HG03159 (cell line): ENCODE measurements at regions not wholly inside any gene's neighbourhood (a gene's known extent, or its start where the extent isn't known, plus 50 kb on each side); places are given as distances from the start of the nearest gene placed in this dataset.

Experiments used
- ATAC-seq: cut with Tn5 transposase; IDR thresholded peaks from one replicate; pipeline ENCODE4 v1.9.1; 2021; ENCODE audit warnings: mild to moderate bottlenecking, moderate library complexity; ENCODE audit not compliant: unreplicated experiment

- no peak for ATAC-seq
Observed at GRCh38 chr1:221335161-221336101, 406.5 kb downstream of the DUSP10 start.

GRCh38 chr1:221336126-221336525 is 405.8 kb downstream of the DUSP10 start:
- ATAC-seq = no peak

DNA sequence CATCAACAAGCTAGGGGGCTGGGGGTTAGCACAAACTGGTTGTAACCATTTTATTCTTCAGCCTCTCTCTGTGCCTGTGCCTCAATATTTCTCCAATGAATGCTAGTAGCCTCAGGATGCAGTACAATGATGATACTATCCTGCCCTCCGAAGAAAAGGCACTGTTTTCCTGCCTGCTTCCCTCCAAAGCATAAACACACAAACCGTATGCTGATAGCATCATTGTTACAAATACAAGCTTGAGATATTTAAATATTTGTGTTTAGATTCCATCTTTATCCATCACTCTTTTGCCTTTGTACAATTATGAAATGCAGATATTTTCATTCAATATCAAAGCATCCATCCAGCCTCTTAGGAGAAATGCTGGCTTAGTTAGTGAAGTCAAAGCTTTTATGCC is 404.8 kb downstream of the DUSP10 start:
- ATAC-seq = no peak

DNA sequence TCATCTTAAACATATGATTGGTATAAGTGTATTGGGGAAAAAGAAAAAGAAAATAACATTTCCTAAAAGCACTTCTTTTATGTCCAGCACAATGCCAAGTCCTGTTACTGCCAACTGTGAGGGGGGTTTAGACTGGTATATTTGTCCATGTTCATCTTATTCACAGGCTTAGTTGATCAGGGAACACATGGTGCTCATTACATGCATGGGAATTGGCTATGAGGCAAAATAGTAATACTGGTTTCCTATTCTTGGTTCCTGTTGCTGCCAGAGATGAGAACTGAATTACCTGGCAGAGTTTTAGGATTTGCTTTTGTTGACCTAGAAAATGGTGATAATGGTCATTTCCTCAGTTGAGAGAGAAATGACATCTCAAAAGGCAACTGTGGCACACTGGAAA is 398.8 kb downstream of the DUSP10 start:
- no peak for ATAC-seq

DNA sequence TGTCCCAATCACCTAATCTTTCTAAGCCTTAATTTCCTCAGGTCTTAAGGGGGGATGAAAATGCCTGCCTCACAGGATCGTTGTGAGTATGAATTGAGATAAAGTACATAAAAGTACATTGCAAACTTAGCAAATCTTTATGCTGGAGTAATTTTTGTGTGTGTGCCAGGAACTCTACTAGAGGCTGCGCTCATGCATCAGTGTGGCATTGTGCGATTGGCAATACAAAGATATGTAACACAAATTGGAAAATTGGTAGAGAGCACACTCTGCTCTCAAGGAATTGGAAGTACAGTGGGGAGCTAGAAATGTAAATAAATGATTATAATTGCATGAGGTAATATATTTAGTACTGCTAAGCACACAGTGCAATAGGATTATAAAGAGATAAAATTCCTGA is 398.3 kb downstream of the DUSP10 start:
- no peak for ATAC-seq

- no peak for ATAC-seq
Observed at GRCh38 chr1:221344693-221345092, 397.2 kb downstream of the DUSP10 start.

DNA sequence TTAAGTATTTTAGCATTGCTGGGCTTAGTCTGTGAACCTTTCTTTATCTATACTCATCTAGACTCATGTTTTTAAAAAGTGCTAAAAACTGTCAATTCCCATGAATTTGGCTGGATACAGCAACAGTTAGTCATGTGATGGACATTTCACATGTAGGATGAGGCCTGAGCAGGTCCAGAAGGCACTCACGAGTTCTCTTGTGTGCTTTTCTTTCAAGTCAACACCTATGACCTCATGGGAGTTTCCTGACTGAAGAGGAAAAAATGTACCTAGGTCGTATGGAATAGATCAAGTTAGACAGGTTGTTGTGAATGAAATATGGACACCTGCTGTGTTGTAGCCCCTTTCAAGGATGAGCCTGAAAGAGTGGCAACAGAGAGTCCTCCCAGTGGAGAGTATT is 394.2 kb downstream of the DUSP10 start:
- ATAC-seq = no peak

DNA sequence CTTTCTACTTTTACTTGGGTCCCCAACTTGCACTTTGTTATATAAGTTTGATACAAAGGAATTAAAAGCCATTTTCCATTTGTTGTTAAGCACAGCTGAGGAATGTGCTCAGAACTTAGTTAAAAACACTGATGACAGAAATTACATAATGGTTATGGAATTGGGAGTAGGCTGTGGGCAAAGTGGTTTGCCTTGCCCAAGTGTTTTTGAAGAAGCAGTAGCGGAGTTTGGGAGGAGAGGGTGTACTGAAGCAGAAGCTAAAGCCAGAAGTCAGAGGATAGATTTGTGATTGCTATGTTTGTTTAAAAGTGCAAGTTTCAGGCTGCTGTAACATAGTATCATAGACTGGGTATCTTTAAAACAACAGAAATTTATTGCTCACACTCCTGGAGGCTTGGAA is 391.8 kb downstream of the DUSP10 start:
- ATAC-seq = no peak

DNA sequence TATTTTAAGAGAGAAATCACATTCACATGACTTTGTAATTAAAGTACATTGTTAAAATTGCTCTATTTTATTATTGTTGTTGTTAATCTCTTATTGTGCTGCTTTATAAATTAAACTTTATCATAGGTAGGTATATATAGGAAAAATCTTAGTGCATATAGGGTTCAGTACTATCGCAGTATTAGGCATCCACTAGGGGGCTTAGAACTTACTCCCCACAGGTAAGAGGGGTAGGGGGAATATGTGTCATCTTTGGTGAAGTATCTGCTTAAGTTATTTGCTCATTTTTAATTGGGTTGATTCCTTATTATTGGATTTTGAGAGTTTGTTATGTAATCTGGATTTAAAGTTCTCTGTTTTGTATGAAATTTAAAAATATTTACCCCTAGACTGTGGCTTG is 385.2 kb downstream of the DUSP10 start:
- no peak for ATAC-seq

DNA sequence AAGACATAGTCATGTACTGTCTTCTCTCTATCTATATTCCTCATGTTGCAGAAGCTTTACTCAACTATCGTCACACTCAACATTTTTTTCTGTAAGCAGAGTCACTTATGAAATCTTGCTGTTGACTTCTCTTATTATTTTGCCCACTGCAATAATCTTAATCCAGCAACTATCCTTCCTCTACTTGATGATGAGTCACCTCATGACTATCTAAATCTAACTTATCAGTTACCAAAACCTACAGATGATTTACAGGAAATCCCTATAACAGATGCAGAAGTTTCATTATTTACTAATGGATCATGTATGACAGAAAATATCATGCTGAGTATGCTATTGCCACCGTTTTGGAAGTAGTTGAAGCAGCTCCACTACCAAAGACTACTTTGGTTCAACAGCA is 378.9 kb downstream of the DUSP10 start:
- ATAC-seq = peak; percentile 66

- no peak for ATAC-seq
Observed at GRCh38 chr1:221366495-221367110, 375.3 kb downstream of the DUSP10 start.

GRCh38 chr1:221371705-221372104 is 370.2 kb downstream of the DUSP10 start:
- no peak for ATAC-seq

DNA sequence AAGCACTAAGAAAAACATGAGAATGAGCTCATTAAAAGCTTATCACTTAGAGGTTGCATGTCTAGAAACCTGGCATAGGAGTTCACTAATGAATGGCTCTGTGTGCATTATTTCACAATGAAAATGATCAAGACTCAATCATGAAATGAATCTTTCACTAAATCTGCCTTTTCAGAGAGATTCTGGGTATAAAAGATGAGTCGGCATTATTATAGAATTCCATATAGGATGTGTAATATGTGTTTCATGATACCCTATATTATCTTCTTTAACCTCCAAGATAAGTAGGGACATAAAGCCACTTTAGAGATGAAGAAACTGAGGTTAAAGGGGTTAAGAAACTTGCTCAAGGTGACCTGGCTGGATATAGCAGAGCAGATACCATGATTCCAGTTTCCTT is 368.1 kb downstream of the DUSP10 start:
- ATAC-seq = no peak

DNA sequence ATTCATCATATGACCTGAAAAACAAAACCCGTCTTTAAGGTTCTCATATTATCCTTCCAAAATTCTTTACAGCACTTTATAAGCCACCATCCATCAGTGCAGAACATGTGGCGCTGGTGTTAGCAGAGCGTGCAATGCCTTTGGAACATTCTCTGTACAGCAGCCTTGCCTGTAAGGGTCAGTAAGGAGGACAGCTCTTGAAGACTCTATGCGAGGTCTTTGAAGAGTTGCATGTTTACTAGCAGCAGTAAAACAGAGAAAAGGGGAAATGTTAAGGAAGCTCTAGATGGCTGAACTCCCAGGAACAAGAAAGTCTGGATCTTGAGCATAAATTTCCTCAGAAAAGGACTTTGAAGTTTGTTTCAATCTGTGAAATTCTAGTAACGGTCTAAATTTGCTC is 365.6 kb downstream of the DUSP10 start:
- ATAC-seq = no peak

GRCh38 chr1:221381910-221382623 is 359.8 kb downstream of the DUSP10 start:
- no peak for ATAC-seq

GRCh38 chr1:221392453-221392852 is 349.4 kb downstream of the DUSP10 start:
- no peak for ATAC-seq

GRCh38 chr1:221394011-221394544 is 347.8 kb downstream of the DUSP10 start:
- ATAC-seq = no peak

GRCh38 chr1:221396526-221396925 is 345.4 kb downstream of the DUSP10 start:
- ATAC-seq = no peak

DNA sequence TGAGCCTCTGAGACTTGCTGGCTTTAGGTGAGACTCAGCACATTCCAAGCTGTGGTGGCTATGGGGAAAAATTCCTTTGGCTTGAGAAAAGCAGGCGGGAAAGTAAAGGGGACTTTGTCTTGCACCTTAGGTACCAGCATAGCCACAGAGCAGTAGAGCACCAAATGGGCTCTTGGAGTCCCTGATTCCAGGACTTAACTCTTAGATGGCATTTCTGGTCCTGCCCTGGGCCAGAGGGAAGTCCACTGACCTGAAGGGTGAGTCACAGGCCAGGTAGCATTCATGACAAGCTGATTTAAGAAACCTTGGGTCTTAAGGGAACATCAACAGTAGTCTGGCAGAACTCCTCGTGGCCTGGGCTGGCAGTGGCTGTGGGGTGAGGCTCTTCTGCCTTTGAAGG is 344.7 kb downstream of the DUSP10 start:
- no peak for ATAC-seq

DNA sequence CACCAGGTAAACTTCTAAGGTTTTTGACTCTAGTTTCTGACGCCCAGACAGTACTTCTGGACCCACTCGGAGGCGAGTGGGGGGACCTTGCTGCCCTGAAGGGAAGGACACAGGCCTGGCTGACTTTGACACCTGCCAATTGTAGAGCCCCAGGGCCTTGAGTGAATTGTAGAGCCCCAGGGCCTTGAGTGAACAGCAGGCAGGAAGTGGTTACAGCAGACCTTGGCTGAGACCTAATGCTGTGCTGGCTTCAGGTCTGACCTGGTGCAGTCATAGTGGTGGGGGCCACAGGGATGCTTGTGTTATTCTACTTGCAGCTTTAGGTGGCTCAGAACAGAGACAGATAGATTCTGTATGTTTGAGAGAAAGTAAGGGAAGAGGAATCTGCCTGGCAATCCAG is 344.3 kb downstream of the DUSP10 start:
- no peak for ATAC-seq

DNA sequence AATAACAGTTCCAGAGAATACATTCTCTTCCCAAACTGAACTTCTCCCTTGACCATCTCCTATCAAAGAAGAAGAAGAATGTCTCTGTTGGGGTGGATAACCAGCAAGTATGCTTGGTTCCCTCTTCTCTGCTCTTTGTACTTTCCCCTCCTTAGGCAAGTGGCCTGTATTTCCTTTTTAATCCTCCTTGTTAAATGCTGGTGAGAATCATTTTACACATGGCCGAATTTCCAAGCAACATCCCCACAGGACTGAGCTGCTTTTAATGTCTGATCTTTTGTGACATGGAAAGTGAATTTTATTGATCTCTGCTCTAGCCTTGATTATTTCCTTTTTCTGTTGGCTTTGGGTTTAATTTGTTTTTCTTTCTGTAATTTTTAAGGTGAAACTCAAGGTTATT is 336.7 kb downstream of the DUSP10 start:
- ATAC-seq = no peak
